Kidney epithelial cell (primary cell): ENCODE measurements at regions not wholly inside any gene's neighbourhood (a gene's known extent, or its start where the extent isn't known, plus 50 kb on each side); places are given as distances from the start of the nearest gene placed in this dataset.

Source experiments
- DNase-seq: peaks from one replicate; pipeline ENCODE4 v3.0.0-alpha.2; 2010; ENCODE audit warnings: low read depth
- H3K27me3 ChIP-seq: 2 replicates; pipeline ENCODE4 v1.6.0; 2011; ENCODE audit warnings: low read length; ENCODE audit not compliant: control insufficient read depth, insufficient read depth
- H3K36me3 ChIP-seq: 2 replicates; pipeline ENCODE4 v1.5.1; 2011; ENCODE audit warnings: low read length; ENCODE audit not compliant: control insufficient read depth, insufficient read depth
- H3K4me3 ChIP-seq: 2 replicates; pipeline ENCODE4 v1.5.1; 2011; ENCODE audit warnings: low read depth, mild to moderate bottlenecking, control low read depth, low read length
- CTCF ChIP-seq: IDR thresholded peaks from 2 replicates; pipeline ENCODE4 v1.5.1; 2011; ENCODE audit warnings: mild to moderate bottlenecking, moderate library complexity, low read length, control low read depth, inconsistent platforms; ENCODE audit not compliant: insufficient read depth, poor library complexity, severe bottlenecking

- DNase-seq, result no peak
- Histone ChIP-seq H3K36me3 (no peaks in the 10 kb centered on the region), H3K27me3 (no peaks in the 10 kb centered on the region), H3K4me3 (no peak overlapping the region)
- no peak for TF ChIP-seq CTCF
Observed at GRCh38 chr11:128153697-128154048, 433.7 kb downstream of the ETS1 start.

- Histone ChIP-seq H3K4me3 (no peak overlapping the region), H3K36me3 (no peaks in the 10 kb centered on the region), H3K27me3 (no peaks in the 10 kb centered on the region)
- no peak for DNase-seq
- no peak for TF ChIP-seq CTCF
Observed at GRCh38 chr11:128152796-128153696, 434.3 kb downstream of the ETS1 start.

- DNase-seq, result no peak
- no peak for TF ChIP-seq CTCF
- H3K4me3 ChIP-seq, result no peak overlapping the region
- no peaks in the 10 kb centered on the region for H3K27me3 ChIP-seq
- H3K36me3 ChIP-seq, result no peaks in the 10 kb centered on the region
Observed at GRCh38 chr11:128151780-128152179, 435.6 kb downstream of the ETS1 start.

- no peak for TF ChIP-seq CTCF
- no peak overlapping the region for H3K4me3 ChIP-seq
Observed at GRCh38 chr11:128151338-128151737, 436.0 kb downstream of the ETS1 start.

GRCh38 chr11:128148208-128148607 lies 439.1 kb downstream of the ETS1 start:
- TF ChIP-seq CTCF, result no peak
- H3K36me3 ChIP-seq, result no peaks in the 10 kb centered on the region
- no peak for DNase-seq
- no peak overlapping the region for H3K4me3 ChIP-seq
- H3K27me3 ChIP-seq, result no peaks in the 10 kb centered on the region

More at GRCh38 chr11:128151338-128151737, 436.0 kb downstream of the ETS1 start:
- no peaks in the 10 kb centered on the region for H3K27me3 ChIP-seq
- H3K36me3 ChIP-seq, result no peaks in the 10 kb centered on the region
- no peak for DNase-seq
